Prostate gland (tissue), 2 donors: ENCODE measurements at regions not wholly inside any gene's neighbourhood (a gene's known extent, or its start where the extent isn't known, plus 50 kb on each side); places are given as distances from the start of the nearest gene placed in this dataset.

Experiments
- DNase-seq: peaks from one replicate; pipeline ENCODE4 v3.0.0-alpha.2; 2019; ENCODE audit warnings: low spot score
- H3K27ac ChIP-seq, 2 donors: fragments of 200-600 bp; sonication (generic); 2 replicates each; pipeline ENCODE4 v1.5.1; 2017 to 2019
- H3K27me3 ChIP-seq: fragments of 200-600 bp; sonication (generic); replicated peaks from 2 replicates; pipeline ENCODE4 v1.5.1; 2019; ENCODE audit not compliant: insufficient read depth
- H3K36me3 ChIP-seq, 2 donors: fragments of 200-600 bp; sonication (generic); 1 replicate in 1 of 2; 2 replicates in 1 of 2; pipeline versions ENCODE4 v1.5.1 to v1.8.1; 2017 to 2019
- H3K4me1 ChIP-seq: fragments of 200-600 bp; sonication (generic); replicated peaks from 2 replicates; pipeline ENCODE4 v1.5.1; 2019
- H3K4me3 ChIP-seq, 2 donors: fragments of 200-600 bp; sonication (generic); 2 replicates each; pipeline ENCODE4 v1.5.1; 2017 to 2019
- H3K9me3 ChIP-seq: fragments of 200-600 bp; sonication (generic); 2 replicates; pipeline ENCODE4 v1.5.1; 2017
- POLR2A ChIP-seq: fragments of 450-650 bp; IDR thresholded peaks from one replicate; pipeline ENCODE4 v1.6.1; 2016; ENCODE audit warnings: antibody characterized with exemption, mild to moderate bottlenecking
- POLR2AphosphoS5 ChIP-seq: sonication (generic); formaldehyde crosslinking; IDR thresholded peaks from one replicate; pipeline ENCODE4 v1.6.1; 2017; ENCODE audit warnings: antibody characterized with exemption
- WGBS: methylation state at CpG from one replicate; pipeline ENCODE4 v1.1.5; 2018; 5-methylcytosine and 5-hydroxymethylcytosine counted together
- intact Hi-C: fragments of 100-400 bp; cut with DNase I; formaldehyde crosslinking; loops from one replicate; pipeline ENCODE4 v1.14.2; 2022
- TF ChIP-seq, protein P1 (sequence below), 4 experiments: fragments of 200-600 bp in 2 of 4; fragments of 450-650 bp in 2 of 4; sonication (generic) in 2 of 4; IDR thresholded peaks; 1 replicate in 3 of 4; 2 replicates in 1 of 4; pipeline ENCODE4 v1.5.1; 2016 to 2019; ENCODE audit warnings: antibody characterized with exemption in 4 of 4, mild to moderate bottlenecking in 2 of 4, moderate library complexity in 2 of 4

DNA sequence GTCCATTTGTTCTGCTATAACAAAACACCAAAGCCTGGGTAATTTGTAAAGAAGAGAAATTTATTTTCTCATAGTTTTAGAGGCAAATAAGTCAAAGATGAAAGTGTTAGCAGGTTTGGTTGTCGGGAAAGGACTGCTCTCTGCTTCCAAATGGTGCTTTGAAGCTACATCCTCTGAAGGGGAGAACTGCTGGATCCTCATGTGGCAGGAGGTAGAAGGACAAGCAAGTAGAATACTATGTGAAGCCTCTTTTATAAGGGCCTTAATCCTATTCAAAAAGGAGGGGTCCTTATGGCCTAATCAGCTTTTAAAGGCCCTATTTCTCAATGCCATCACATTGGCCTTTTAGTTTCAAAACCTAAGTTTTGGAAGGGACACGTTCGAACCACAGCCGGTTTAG is 826.0 kb upstream of the EPHA7 start:
- TF ChIP-seq POLR2AphosphoS5 (no peak), POLR2A (no peak)
- TF ChIP-seq, protein P1, sequence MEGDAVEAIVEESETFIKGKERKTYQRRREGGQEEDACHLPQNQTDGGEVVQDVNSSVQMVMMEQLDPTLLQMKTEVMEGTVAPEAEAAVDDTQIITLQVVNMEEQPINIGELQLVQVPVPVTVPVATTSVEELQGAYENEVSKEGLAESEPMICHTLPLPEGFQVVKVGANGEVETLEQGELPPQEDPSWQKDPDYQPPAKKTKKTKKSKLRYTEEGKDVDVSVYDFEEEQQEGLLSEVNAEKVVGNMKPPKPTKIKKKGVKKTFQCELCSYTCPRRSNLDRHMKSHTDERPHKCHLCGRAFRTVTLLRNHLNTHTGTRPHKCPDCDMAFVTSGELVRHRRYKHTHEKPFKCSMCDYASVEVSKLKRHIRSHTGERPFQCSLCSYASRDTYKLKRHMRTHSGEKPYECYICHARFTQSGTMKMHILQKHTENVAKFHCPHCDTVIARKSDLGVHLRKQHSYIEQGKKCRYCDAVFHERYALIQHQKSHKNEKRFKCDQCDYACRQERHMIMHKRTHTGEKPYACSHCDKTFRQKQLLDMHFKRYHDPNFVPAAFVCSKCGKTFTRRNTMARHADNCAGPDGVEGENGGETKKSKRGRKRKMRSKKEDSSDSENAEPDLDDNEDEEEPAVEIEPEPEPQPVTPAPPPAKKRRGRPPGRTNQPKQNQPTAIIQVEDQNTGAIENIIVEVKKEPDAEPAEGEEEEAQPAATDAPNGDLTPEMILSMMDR (IDR thresholded peaks at IDR 0.05), result no peak

DNA sequence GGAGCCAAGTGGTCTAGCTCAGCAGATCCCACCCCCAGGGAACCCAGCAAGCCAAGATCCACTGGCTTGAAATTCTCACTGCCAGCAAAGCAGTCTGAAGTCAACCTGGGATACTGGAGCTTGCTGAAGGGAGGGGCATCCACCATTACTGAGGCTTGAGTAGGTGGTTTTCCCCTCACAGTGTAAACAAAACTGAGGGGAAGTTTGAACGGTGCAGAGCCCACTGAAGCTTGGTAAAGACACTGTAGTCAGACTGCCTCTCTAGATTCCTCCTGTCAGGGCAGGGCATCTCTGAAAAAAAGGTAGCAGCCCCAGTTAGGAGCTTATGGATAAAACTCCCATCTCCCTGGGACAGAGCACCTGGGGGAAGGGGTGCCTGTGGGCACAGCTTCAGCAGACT is 819.5 kb upstream of the EPHA7 start:
- Histone ChIP-seq H3K4me3 (no peak overlapping the region), H3K27me3 (no peaks in the 10 kb centered on the region), H3K9me3 (no peaks in the 10 kb centered on the region), H3K36me3 (no peaks in the 10 kb centered on the region), H3K27ac (no peak overlapping the region), H3K4me1 (no peaks in the 10 kb centered on the region)
- intact Hi-C loops, result no loop called here
- TF ChIP-seq POLR2A, result no peak
- TF ChIP-seq POLR2AphosphoS5, result no peak
- TF ChIP-seq, protein P1 (IDR thresholded peaks at IDR 0.05), result no peak
- DNase-seq, result no peak
- 31% methylated on average over 1 of the region's 1 CpG for WGBS

More for the DNA sequence above, 826.0 kb upstream of the EPHA7 start:
- DNase-seq, result no peak
- no peaks in the 10 kb centered on the region for H3K9me3 ChIP-seq
- H3K4me3 ChIP-seq, result no peak overlapping the region
- H3K36me3 ChIP-seq, result no peaks in the 10 kb centered on the region
- intact Hi-C loops, result no loop called here
- no peaks in the 10 kb centered on the region for H3K4me1 ChIP-seq
- H3K27ac ChIP-seq, result no peak overlapping the region
- 87% methylated on average over 4 of the region's 4 CpGs for WGBS
- no peaks in the 10 kb centered on the region for H3K27me3 ChIP-seq

DNA sequence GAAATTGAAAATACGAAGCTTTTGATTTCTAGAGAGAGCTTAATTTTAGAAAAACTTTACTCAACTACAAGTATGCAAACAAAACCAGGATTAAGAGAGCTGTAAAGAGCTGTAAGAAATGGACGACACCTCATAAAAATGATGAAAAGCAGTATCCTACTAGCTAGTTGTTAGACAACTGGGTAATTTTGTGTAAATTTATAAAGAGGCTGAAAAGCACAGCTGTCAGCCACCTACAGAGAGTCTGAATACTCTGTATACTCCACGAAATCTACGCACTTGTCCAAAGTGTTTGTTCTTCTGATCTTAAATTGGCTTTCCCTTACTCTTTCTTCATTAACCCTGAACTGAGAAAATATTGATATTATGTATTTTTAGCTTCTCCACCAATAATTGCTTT is 808.4 kb upstream of the EPHA7 start:
- no peaks in the 10 kb centered on the region for H3K36me3 ChIP-seq
- no peak overlapping the region for H3K27ac ChIP-seq
- intact Hi-C loops, result no loop called here
- no peak for DNase-seq
- H3K4me3 ChIP-seq, result no peak overlapping the region
- 31% methylated on average over 4 of the region's 4 CpGs for WGBS
- H3K4me1 ChIP-seq, result no peaks in the 10 kb centered on the region
- no peaks in the 10 kb centered on the region for H3K9me3 ChIP-seq
- TF ChIP-seq POLR2AphosphoS5 (no peak), POLR2A (no peak)
- TF ChIP-seq, protein P1 (IDR thresholded peaks at IDR 0.05), result no peak
- H3K27me3 ChIP-seq, result no peaks in the 10 kb centered on the region

DNA sequence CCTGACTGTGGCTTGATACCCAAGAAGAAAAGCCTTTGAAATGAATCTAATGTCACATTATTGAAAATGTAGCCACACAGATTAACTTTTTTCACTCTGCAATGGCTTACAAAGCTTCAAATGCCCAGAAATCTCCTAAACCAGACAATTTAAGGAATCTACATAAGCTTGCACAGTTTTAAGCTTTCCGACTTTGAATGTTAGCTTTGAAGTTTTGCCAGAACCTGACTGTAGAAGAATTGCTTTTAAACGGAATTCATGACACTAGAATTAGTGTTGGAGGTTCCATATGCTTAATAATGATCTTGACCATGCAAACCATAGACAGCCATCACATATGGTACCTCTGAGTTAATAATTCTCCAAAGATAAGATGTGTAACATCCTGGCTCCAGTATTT is 798.5 kb upstream of the EPHA7 start:
- Histone ChIP-seq H3K4me1 (no peaks in the 10 kb centered on the region), H3K9me3 (no peaks in the 10 kb centered on the region), H3K36me3 (no peaks in the 10 kb centered on the region), H3K4me3 (no peak overlapping the region), H3K27me3 (no peaks in the 10 kb centered on the region), H3K27ac (no peak overlapping the region)
- WGBS, result 4% methylated on average over 2 of the region's 2 CpGs
- no peak for DNase-seq
- TF ChIP-seq, protein P1 (IDR thresholded peaks at IDR 0.05), result no peak
- intact Hi-C loops, result no loop called here

DNA sequence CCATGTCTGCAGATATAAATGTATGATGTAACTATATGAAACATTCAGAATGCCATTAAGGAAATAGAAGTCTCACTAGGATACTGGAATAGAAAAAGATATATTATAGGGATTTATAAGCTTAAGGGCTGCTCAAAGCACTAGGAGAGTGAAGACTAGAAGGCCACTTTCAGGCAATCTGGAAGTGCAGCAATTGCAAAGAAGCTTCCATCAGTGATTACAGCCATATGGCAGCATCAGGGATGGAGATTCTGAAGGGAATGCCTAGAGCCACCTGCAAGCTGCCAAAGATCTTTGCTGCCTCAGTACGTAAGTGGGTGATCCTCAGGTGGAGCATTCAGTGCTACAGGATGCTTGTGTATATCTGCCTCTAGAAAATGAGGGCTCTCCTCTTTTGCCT is 796.2 kb upstream of the EPHA7 start:
- WGBS, result 83% methylated on average over 1 of the region's 1 CpG
- TF ChIP-seq, protein P1 (IDR thresholded peaks at IDR 0.05), result no peak
- no peak for TF ChIP-seq POLR2A
- TF ChIP-seq POLR2AphosphoS5, result no peak
- no peak for DNase-seq

More for the DNA sequence above, 796.2 kb upstream of the EPHA7 start:
- no peaks in the 10 kb centered on the region for H3K36me3 ChIP-seq
- no peaks in the 10 kb centered on the region for H3K9me3 ChIP-seq
- H3K4me1 ChIP-seq, result no peaks in the 10 kb centered on the region
- H3K27ac ChIP-seq, result no peak overlapping the region
- intact Hi-C loops, result no loop called here
- no peaks in the 10 kb centered on the region for H3K27me3 ChIP-seq
- H3K4me3 ChIP-seq, result no peak overlapping the region
